Upper lobe of right lung (tissue), 1 donor: ENCODE measurements at regions not wholly inside any gene's neighbourhood (a gene's known extent, or its start where the extent isn't known, plus 50 kb on each side); places are given as distances from the start of the nearest gene placed in this dataset.
"Not testable (repeated sequence)": the region's sequence is repeated elsewhere in the genome, so short reads cannot be mapped to it uniquely, and the experiment has no call there.

Experiments used
- ATAC-seq: fragments of 200-7000 bp; cut with Tn5 transposase; one replicate; pipeline ENCODE4 v1.9.1; 2020; ENCODE audit warnings: mild to moderate bottlenecking, moderate library complexity
- DNase-seq: peaks from one replicate; pipeline ENCODE4 v3.0.0-alpha.2; 2020
- H3K27ac ChIP-seq: fragments of 200-600 bp; one replicate; pipeline ENCODE4 v1.8.0; 2022
- H3K27me3 ChIP-seq: fragments of 200-600 bp; one replicate; pipeline ENCODE4 v1.8.0; 2022; ENCODE audit warnings: mild to moderate bottlenecking
- H3K36me3 ChIP-seq: fragments of 200-600 bp; one replicate; pipeline ENCODE4 v1.8.0; 2022
- H3K4me1 ChIP-seq: fragments of 200-600 bp; one replicate; pipeline ENCODE4 v1.8.0; 2022
- H3K4me3 ChIP-seq: fragments of 200-600 bp; one replicate; pipeline ENCODE4 v1.8.0; 2022; ENCODE audit warnings: mild to moderate bottlenecking
- H3K9me3 ChIP-seq: fragments of 200-600 bp; one replicate; pipeline ENCODE4 v1.8.0; 2022
- CTCF ChIP-seq: fragments of 200-600 bp; IDR thresholded peaks from one replicate; pipeline ENCODE4 v1.8.0; 2022; ENCODE audit warnings: antibody characterized with exemption
- intact Hi-C: fragments of 100-400 bp; cut with DNase I; formaldehyde crosslinking; loops from one replicate; pipeline ENCODE4 v1.11.0; 2022
- donor health status: DM: no; HTN: yes; CAD: no; lungs with severe emphysema.

DNA sequence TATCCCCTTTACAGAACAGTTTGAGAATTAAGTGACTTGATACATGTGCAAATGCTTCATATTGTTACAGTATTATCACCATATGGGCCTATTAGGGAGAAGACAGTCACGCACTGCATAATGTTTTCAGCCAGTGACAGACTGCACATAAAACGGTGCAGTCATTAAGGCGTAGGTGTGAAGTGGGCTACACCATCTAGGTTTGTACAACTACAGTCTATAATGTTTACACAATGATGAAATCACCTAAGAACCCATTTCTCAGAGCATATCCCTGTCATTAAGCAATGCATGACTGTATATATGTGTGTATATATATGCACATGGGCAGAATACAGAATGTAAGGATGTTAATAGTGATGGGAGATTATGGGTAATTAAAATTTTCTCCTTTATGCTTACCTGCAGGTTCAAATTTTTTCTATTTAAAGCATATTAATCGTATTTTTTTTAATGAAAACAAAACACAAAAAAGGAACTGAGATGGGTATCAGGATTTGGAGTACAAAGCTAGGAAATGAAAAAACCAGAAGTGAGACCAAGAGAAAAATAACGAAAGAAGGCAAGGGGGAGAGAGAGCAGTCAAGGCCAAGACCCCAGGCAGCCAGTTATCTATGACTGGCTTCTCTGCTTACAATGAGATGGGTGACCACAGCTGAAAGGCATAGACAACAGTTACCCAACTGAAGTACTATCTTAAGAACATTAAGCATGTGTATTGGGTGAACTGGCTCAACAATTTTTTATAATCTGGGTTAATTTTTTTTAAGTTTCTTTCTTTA lies 122.9 kb upstream of the DAB1 start:
- Histone ChIP-seq H3K36me3 (no peaks in the 10 kb centered on the region), H3K27ac (no peak overlapping the region), H3K4me1 (no peaks in the 10 kb centered on the region), H3K4me3 (no peak overlapping the region), H3K9me3 (no peaks in the 10 kb centered on the region), H3K27me3 (no peaks in the 10 kb centered on the region)
- no peak for ATAC-seq
- intact Hi-C loops: no loop called here
- DNase-seq: no peak
- no peak for TF ChIP-seq CTCF

DNA sequence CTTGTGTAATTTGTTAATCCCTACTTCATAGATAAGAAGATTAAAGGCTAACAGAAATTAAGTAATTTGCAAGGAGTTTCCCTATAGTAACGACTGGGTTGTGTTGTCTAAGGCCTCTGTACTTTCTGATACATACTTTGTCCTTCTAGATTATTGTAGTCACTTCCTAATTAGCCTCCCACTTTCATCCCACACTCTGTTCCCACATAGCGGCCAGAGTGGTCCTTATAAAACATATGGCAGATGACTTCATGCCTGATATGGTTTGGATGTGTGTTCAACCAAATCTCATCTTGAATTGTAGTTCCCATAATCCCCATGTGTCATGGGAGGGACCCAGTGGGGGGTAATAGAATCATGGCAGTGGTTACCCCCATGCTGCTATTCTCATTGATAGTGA lies 120.5 kb upstream of the DAB1 start:
- Histone ChIP-seq H3K4me3 (no peak overlapping the region), H3K9me3 (no peaks in the 10 kb centered on the region), H3K4me1 (no peaks in the 10 kb centered on the region), H3K27me3 (no peaks in the 10 kb centered on the region), H3K36me3 (no peaks in the 10 kb centered on the region), H3K27ac (no peak overlapping the region)
- intact Hi-C loops: no loop called here
- no peak for DNase-seq
- TF ChIP-seq CTCF: no peak
- ATAC-seq: no peak

GRCh38 chr1:57536749-57537423 lies 113.0 kb upstream of the DAB1 start:
- Histone ChIP-seq H3K9me3 (no peaks in the 10 kb centered on the region), H3K36me3 (no peaks in the 10 kb centered on the region), H3K27ac (no peak overlapping the region), H3K4me3 (no peak overlapping the region), H3K4me1 (no peaks in the 10 kb centered on the region), H3K27me3 (no peaks in the 10 kb centered on the region)
- TF ChIP-seq CTCF: no peak
- DNase-seq (no peak), ATAC-seq (no peak)
- intact Hi-C loops: no loop called here

DNA sequence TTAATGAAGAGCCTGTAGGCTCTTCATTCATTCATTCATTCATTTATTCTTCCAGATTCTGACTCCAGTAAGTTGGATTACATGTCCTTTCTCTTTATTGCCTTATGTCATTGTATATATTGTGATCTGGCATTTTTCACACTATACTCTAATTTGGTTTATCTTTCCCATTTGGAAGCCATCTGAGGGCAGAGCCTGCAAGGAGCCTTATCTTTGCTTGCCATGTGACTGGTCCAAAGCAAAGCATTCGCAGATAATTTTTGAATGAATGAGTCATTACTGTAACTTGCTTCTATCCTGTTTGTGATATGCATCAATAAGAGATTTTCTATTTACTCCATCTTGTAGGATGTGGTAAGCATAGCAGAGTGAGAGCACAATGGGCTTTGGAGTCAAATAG lies 108.4 kb upstream of the DAB1 start:
- no peaks in the 10 kb centered on the region for H3K27me3 ChIP-seq
- DNase-seq (no peak), ATAC-seq (no peak)
- intact Hi-C loops: no loop called here
- H3K36me3 ChIP-seq: no peaks in the 10 kb centered on the region
- no peak for TF ChIP-seq CTCF
- no peaks in the 10 kb centered on the region for H3K4me1 ChIP-seq
- H3K4me3 ChIP-seq: no peak overlapping the region
- no peaks in the 10 kb centered on the region for H3K9me3 ChIP-seq
- H3K27ac ChIP-seq: no peak overlapping the region

- ATAC-seq, H3K4me1 ChIP-seq, H3K9me3 ChIP-seq, H3K4me3 ChIP-seq, H3K27me3 ChIP-seq, H3K27ac ChIP-seq, intact Hi-C loops, DNase-seq, H3K36me3 ChIP-seq: not testable (repeated sequence)
Measured at GRCh38 chr1:57530911-57531260, 107.0 kb upstream of the DAB1 start.

DNA sequence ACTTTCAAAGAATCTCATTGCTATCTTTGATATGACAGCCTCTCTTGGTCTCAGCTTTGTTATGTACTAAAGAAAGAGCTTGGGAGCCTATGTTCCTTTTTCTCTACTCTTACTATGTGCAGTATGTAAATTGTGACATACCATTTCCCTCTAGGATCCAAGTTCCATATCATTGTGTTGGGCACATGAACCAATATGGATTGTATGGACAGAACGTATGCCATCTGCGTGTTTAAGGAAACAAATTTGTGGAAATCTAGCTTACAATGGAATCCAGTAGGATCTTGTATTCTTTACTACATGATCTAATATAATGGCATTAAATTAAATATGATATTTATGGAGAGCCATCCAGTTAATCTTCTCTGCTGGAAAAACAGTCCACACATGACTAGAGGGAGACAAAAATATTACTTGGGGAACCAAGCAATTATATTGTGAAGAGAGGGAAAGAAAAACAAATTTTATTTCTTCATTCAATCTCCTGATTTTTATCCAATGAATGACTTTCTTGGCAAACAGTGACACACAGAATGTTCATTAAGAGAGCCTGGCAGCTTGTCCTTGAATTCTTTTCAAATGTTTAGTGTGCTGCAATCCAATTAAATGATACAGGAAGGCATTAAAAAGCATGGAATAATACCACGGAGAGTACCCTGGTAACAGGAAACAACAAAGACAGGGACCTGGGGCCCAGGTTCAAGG lies 106.5 kb upstream of the DAB1 start:
- TF ChIP-seq CTCF: no peak
- no peaks in the 10 kb centered on the region for H3K27me3 ChIP-seq
- H3K4me1 ChIP-seq: no peaks in the 10 kb centered on the region
- no peaks in the 10 kb centered on the region for H3K36me3 ChIP-seq
- intact Hi-C loops: no loop called here
- ATAC-seq (no peak), DNase-seq (no peak)
- no peak overlapping the region for H3K27ac ChIP-seq
- H3K9me3 ChIP-seq: no peaks in the 10 kb centered on the region
- no peak overlapping the region for H3K4me3 ChIP-seq
